GM23338 (cell line): ENCODE measurements at regions not wholly inside any gene's neighbourhood (a gene's known extent, or its start where the extent isn't known, plus 50 kb on each side); places are given as distances from the start of the nearest gene placed in this dataset.

ENCODE experiments used
- ATAC-seq: fragments of 200-7000 bp; cut with Tn5 transposase; 3 replicates; pipeline ENCODE4 v1.9.1; 2020
- DNase-seq: peaks from one replicate; pipeline ENCODE4 v3.0.0-alpha.2; 2015; ENCODE audit warnings: low spot score
- H2AFZ ChIP-seq: fragments of 200-600 bp; sonication (generic); 2 replicates; pipeline ENCODE4 v1.8.0; 2016; ENCODE audit warnings: antibody characterized with exemption, mild to moderate bottlenecking, moderate library complexity
- H3F3A ChIP-seq: fragments of 200-600 bp; sonication (generic); replicated peaks from 2 replicates; pipeline ENCODE4 v1.8.0; 2017; ENCODE audit warnings: antibody characterized with exemption, mixed run types, low read depth
- H3K27ac ChIP-seq: fragments of 200-600 bp; sonication (generic); 2 replicates; pipeline ENCODE4 v1.6.1; 2016; ENCODE audit warnings: low read depth
- H3K27me3 ChIP-seq: fragments of 200-600 bp; sonication (generic); 2 replicates; pipeline ENCODE4 v1.8.0; 2016; ENCODE audit warnings: mild to moderate bottlenecking, mixed run types, moderate library complexity; ENCODE audit not compliant: insufficient read depth
- H3K36me3 ChIP-seq: fragments of 200-600 bp; sonication (generic); 2 replicates; pipeline ENCODE4 v1.8.0; 2016; ENCODE audit warnings: mild to moderate bottlenecking; ENCODE audit not compliant: insufficient read depth
- H3K4me1 ChIP-seq: fragments of 200-600 bp; sonication (generic); 2 replicates; pipeline ENCODE4 v1.8.0; 2016; ENCODE audit warnings: mild to moderate bottlenecking, moderate library complexity; ENCODE audit not compliant: insufficient read depth
- H3K4me2 ChIP-seq: fragments of 200-600 bp; sonication (generic); 2 replicates; pipeline ENCODE4 v1.7.1; 2017; ENCODE audit warnings: mixed run types
- H3K4me3 ChIP-seq: fragments of 200-600 bp; sonication (generic); 2 replicates; pipeline ENCODE4 v1.6.1; 2016; ENCODE audit warnings: mixed run types
- H3K79me2 ChIP-seq: fragments of 200-600 bp; sonication (generic); replicated peaks from 2 replicates; pipeline ENCODE4 v1.8.0; 2017; ENCODE audit warnings: mild to moderate bottlenecking; ENCODE audit not compliant: insufficient read depth
- H3K9me2 ChIP-seq: fragments of 200-600 bp; sonication (generic); 2 replicates; pipeline ENCODE4 v1.8.0; 2017; ENCODE audit not compliant: insufficient read depth
- H4K20me1 ChIP-seq: fragments of 200-600 bp; sonication (generic); replicated peaks from 2 replicates; pipeline ENCODE4 v1.8.0; 2017; ENCODE audit warnings: mild to moderate bottlenecking; ENCODE audit not compliant: insufficient read depth
- H3K27ac Mint-ChIP-seq: 2 replicates; pipeline ENCODE4 v1.8.0; 2020; ENCODE audit warnings: inconsistent platforms, mild to moderate bottlenecking, moderate library complexity, mixed read lengths
- H3K27me3 Mint-ChIP-seq: 3 replicates; pipeline ENCODE4 v1.8.0; 2022; ENCODE audit warnings: low read depth, mild to moderate bottlenecking, moderate library complexity, mixed read lengths, inconsistent platforms; ENCODE audit not compliant: insufficient read depth, poor library complexity
- H3K36me3 Mint-ChIP-seq: 3 replicates; pipeline ENCODE4 v1.8.0; 2021; ENCODE audit warnings: low read depth, mild to moderate bottlenecking, inconsistent platforms, moderate library complexity, mixed read lengths
- H3K4me1 Mint-ChIP-seq: 3 replicates; pipeline ENCODE4 v1.8.0; 2020; ENCODE audit warnings: mild to moderate bottlenecking, inconsistent platforms, mixed read lengths
- H3K4me3 Mint-ChIP-seq: 3 replicates; pipeline ENCODE4 v1.8.0; 2021; ENCODE audit warnings: moderate library complexity, mild to moderate bottlenecking, inconsistent platforms, mixed read lengths
- H3K9me3 Mint-ChIP-seq: 3 replicates; pipeline ENCODE4 v1.8.0; 2020; ENCODE audit warnings: moderate library complexity, mild to moderate bottlenecking, inconsistent platforms, mixed read lengths
- CREB1 ChIP-seq: fragments of 250-450 bp; sonication (Bioruptor Pico); IDR thresholded peaks from 2 replicates; pipeline ENCODE4 v1.5.0; 2020; ENCODE audit warnings: low read depth, mild to moderate bottlenecking, moderate library complexity
- CTCF ChIP-seq, 2 experiments: fragments of 200-600 bp in 1 of 2; sonication (generic) in 1 of 2; conservative IDR thresholded peaks; 2 replicates each; pipeline versions ENCODE4 v1.5.1 to v1.6.1; 2016 to 2017; ENCODE audit warnings: antibody characterized with exemption in 2 of 2, low read depth in 2 of 2, mild to moderate bottlenecking in 2 of 2, moderate library complexity in 1 of 2
- ETS1 ChIP-seq: IDR thresholded peaks from 2 replicates; pipeline ENCODE4 v1.6.1; 2016; ENCODE audit warnings: antibody characterized with exemption
- NANOG ChIP-seq: IDR thresholded peaks from 2 replicates; pipeline ENCODE4 v1.6.1; 2016; ENCODE audit warnings: antibody characterized with exemption, borderline replicate concordance
- POLR2AphosphoS5 ChIP-seq: IDR thresholded peaks from 2 replicates; pipeline ENCODE4 v1.6.1; 2016; ENCODE audit warnings: antibody characterized with exemption, low read depth
- STAT1 ChIP-seq: IDR thresholded peaks from one replicate; pipeline ENCODE4 v1.6.1; 2016; ENCODE audit warnings: antibody characterized with exemption; ENCODE audit not compliant: unreplicated experiment
- ZNF331 ChIP-seq: fragments of 250-450 bp; sonication (Bioruptor Pico); IDR thresholded peaks from 2 replicates; pipeline ENCODE4 v1.5.0; 2020; ENCODE audit warnings: low read depth, mild to moderate bottlenecking, moderate library complexity
- ZNF462 ChIP-seq: fragments of 250-450 bp; sonication (Bioruptor Pico); IDR thresholded peaks from 2 replicates; pipeline ENCODE4 v1.5.0; 2020; ENCODE audit warnings: mild to moderate bottlenecking, moderate library complexity

DNA sequence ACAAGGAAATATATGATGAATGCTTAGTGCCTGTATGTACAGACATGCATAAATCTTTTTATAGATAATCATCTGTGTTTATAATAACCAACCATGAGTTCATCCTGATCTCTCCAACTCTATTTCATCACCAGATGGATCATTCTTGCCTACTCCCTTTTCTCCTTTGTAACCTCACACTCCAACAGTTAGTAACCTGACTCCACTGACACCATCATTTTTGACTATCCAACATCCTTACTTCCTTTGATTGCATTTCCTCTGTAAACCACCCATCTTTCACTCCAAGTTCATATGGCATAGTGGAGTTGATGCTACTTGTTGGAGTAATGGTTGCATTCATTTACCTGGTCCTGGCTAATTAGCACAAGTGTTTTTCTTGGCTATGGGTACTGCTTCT lies 170.6 kb downstream of the ZNF330 start (continued):
- TF ChIP-seq ZNF462 (CRISPR knock-in tag) (no peak), CTCF (conservative IDR thresholded peaks at IDR 0.05; ENCODE audit: low read depth in 2 of 2) (no peak), ZNF331 (no peak), NANOG (no peak), CREB1 (no peak)

- Histone ChIP-seq H2AFZ (no peak overlapping the region), H3K9me2 (no peaks in the 10 kb centered on the region), H3K27me3 (no peaks in the 10 kb centered on the region), H3K4me1 (no peaks in the 10 kb centered on the region), H3K4me2 (no peak overlapping the region), H3K27ac (no peak overlapping the region), H3F3A (no peaks in the 10 kb centered on the region), H3K36me3 (no peaks in the 10 kb centered on the region), H3K79me2 (no peaks in the 10 kb centered on the region), H4K20me1 (no peaks in the 10 kb centered on the region), H3K4me3 (no peak overlapping the region)
- Mint-ChIP-seq H3K27ac (no peak overlapping the region), H3K36me3 (no peaks in the 10 kb centered on the region), H3K4me3 (no peak overlapping the region), H3K9me3 (no peaks in the 10 kb centered on the region), H3K27me3 (no peaks in the 10 kb centered on the region), H3K4me1 (peaks cover 5% of the 10 kb centered on the region; the same call in 2 of the 3 replicates)
- no peak for TF ChIP-seq CREB1
- TF ChIP-seq ETS1, result no peak
- TF ChIP-seq POLR2AphosphoS5, result no peak
- TF ChIP-seq STAT1, result no peak
- ATAC-seq (no peak), DNase-seq (no peak)
Measured at GRCh38 chr4:141391771-141392170, 171.1 kb downstream of the ZNF330 start.
